Stomach (tissue), 8 donors: ENCODE measurements at regions not wholly inside any gene's neighbourhood (a gene's known extent, or its start where the extent isn't known, plus 50 kb on each side); places are given as distances from the start of the nearest gene placed in this dataset.

Experiments
- DNase-seq, 2 donors: peaks; one replicate each; pipeline versions ENCODE4 v3.0.0 to v3.0.0-alpha.2; 2013 to 2019
- H3K27ac ChIP-seq, 5 donors: fragments of 200-600 bp in 4 of 5; sonication (generic) in 4 of 5; one replicate each; pipeline ENCODE4 v1.5.1; 2013 to 2019; ENCODE audit warnings: mild to moderate bottlenecking in 1 of 5, moderate library complexity in 1 of 5
- H3K27me3 ChIP-seq, 3 donors: fragments of 200-600 bp; sonication (generic); one replicate each; pipeline ENCODE4 v1.5.1; 2017 to 2019; ENCODE audit warnings: mixed run types in 1 of 3
- H3K36me3 ChIP-seq, 4 donors: fragments of 200-600 bp; sonication (generic); 1 replicate in 3 of 4; 2 replicates in 1 of 4; pipeline ENCODE4 v1.5.1; 2016 to 2019
- H3K4me1 ChIP-seq, 4 donors: fragments of 200-600 bp; sonication (generic); one replicate each; pipeline ENCODE4 v1.5.1; 2016 to 2019
- H3K4me3 ChIP-seq, 4 donors: fragments of 200-600 bp; sonication (generic) in 3 of 4; one replicate each; pipeline ENCODE4 v1.5.1; 2016 to 2019; ENCODE audit warnings: mild to moderate bottlenecking in 1 of 4
- H3K9me3 ChIP-seq, 4 donors: fragments of 200-600 bp; sonication (generic); one replicate each; pipeline ENCODE4 v1.5.1; 2016 to 2019
- CTCF ChIP-seq, 7 experiments: fragments of 450-650 bp in 4 of 7; fragments of 200-600 bp in 3 of 7; sonication (generic) in 3 of 7; IDR thresholded peaks; one replicate each; pipeline ENCODE4 v1.5.1; 2016 to 2019; ENCODE audit warnings: antibody characterized with exemption in 7 of 7, control low read depth in 2 of 7, mild to moderate bottlenecking in 1 of 7
- EP300 ChIP-seq: sonication (generic); formaldehyde crosslinking; IDR thresholded peaks from one replicate; pipeline ENCODE4 v1.6.1; 2017; ENCODE audit warnings: antibody characterized with exemption
- POLR2A ChIP-seq, 4 donors: fragments of 450-650 bp; IDR thresholded peaks; one replicate each; pipeline ENCODE4 v1.6.1; 2016; ENCODE audit warnings: antibody characterized with exemption in 4 of 4, control low read depth in 2 of 4, mild to moderate bottlenecking in 1 of 4, moderate library complexity in 1 of 4
- POLR2AphosphoS5 ChIP-seq, 3 donors: sonication (generic); formaldehyde crosslinking; IDR thresholded peaks; one replicate each; pipeline ENCODE4 v1.6.1; 2016; ENCODE audit warnings: antibody characterized with exemption in 3 of 3
- WGBS, 5 donors: extraction: QIAGEN DNeasy Blood & Tissue Kit in 3 of 5; methylation state at CpG; one replicate each; pipeline versions ENCODE4 v1.1.5 to v1.1.7; 2013 to 2018; 5-methylcytosine and 5-hydroxymethylcytosine counted together
- intact Hi-C: fragments of 100-400 bp; cut with DNase I; formaldehyde crosslinking; loops from one replicate; pipeline ENCODE4 v1.15.1; 2023; ENCODE audit warnings: low total_unique reads
- donor health status: healthy with polysubstance abuse.
- donor health status: Bipolar disorder and iron deficiency.
- donor health status: healthy.

- Histone ChIP-seq H3K4me1 (no peaks in the 10 kb centered on the region), H3K27me3 (no peaks in the 10 kb centered on the region), H3K9me3 (peaks cover 0 to 6% (median 0%) of the 10 kb centered on the region in 4 donors), H3K36me3 (no peaks in the 10 kb centered on the region), H3K4me3 (no peak overlapping the region), H3K27ac (no peak overlapping the region)
- intact Hi-C loops, result no loop called here
- no peak for TF ChIP-seq EP300
- TF ChIP-seq CTCF (IDR thresholded peaks at IDR 0.05), result no peak
- no peak for TF ChIP-seq POLR2AphosphoS5 (IDR thresholded peaks at IDR 0.05)
- no peak for DNase-seq
Measured at GRCh38 chr6:8628063-8628462, 192.7 kb upstream of the SLC35B3 start.

GRCh38 chr6:8627085-8627861 is 191.9 kb upstream of the SLC35B3 start:
- Histone ChIP-seq H3K27me3 (no peaks in the 10 kb centered on the region), H3K4me3 (no peak overlapping the region), H3K9me3 (peaks cover 0 to 6% (median 0%) of the 10 kb centered on the region in 4 donors), H3K36me3 (no peaks in the 10 kb centered on the region), H3K27ac (no peak overlapping the region), H3K4me1 (no peaks in the 10 kb centered on the region)
- no peak for TF ChIP-seq EP300
- TF ChIP-seq POLR2A (IDR thresholded peaks at IDR 0.05), result no peak
- TF ChIP-seq POLR2AphosphoS5 (IDR thresholded peaks at IDR 0.05), result no peak
- TF ChIP-seq CTCF (IDR thresholded peaks at IDR 0.05), result no peak
- intact Hi-C loops, result no loop called here
- 82 to 95% (median 88%) methylated on average over 2 of the region's 2 CpGs for WGBS, 5 donors
- DNase-seq, result peak in 1 of 2 donors; percentile 6

GRCh38 chr6:8624665-8625064 is 189.3 kb upstream of the SLC35B3 start:
- intact Hi-C loops, result no loop called here
- DNase-seq, result no peak
- 91 to 98% (median 97%) methylated on average over 1 of the region's 1 CpG for WGBS, 5 donors

GRCh38 chr6:8623441-8623840 is 188.1 kb upstream of the SLC35B3 start:
- no peaks in the 10 kb centered on the region for H3K36me3 ChIP-seq
- H3K4me3 ChIP-seq, result no peak overlapping the region
- H3K27ac ChIP-seq, result no peak overlapping the region
- H3K4me1 ChIP-seq, result no peaks in the 10 kb centered on the region
- H3K27me3 ChIP-seq, result no peaks in the 10 kb centered on the region
- no peak for TF ChIP-seq POLR2A (IDR thresholded peaks at IDR 0.05)
- no peak for TF ChIP-seq POLR2AphosphoS5 (IDR thresholded peaks at IDR 0.05)
- no peak for TF ChIP-seq EP300
- no peak for TF ChIP-seq CTCF (IDR thresholded peaks at IDR 0.05)
- 79 to 85% (median 82%) methylated on average over 3 of the region's 3 CpGs for WGBS, 5 donors
- intact Hi-C loops, result no loop called here
- no peak for DNase-seq
- peaks cover 0 to 11% (median 3%) of the 10 kb centered on the region in 4 donors for H3K9me3 ChIP-seq

More at GRCh38 chr6:8624665-8625064, 189.3 kb upstream of the SLC35B3 start:
- Histone ChIP-seq H3K27ac (no peak overlapping the region), H3K4me1 (no peaks in the 10 kb centered on the region), H3K9me3 (no peaks in the 10 kb centered on the region), H3K4me3 (no peak overlapping the region), H3K36me3 (no peaks in the 10 kb centered on the region), H3K27me3 (no peaks in the 10 kb centered on the region)
- no peak for TF ChIP-seq CTCF (IDR thresholded peaks at IDR 0.05)
- TF ChIP-seq POLR2AphosphoS5 (IDR thresholded peaks at IDR 0.05), result no peak
- TF ChIP-seq EP300, result no peak
- no peak for TF ChIP-seq POLR2A (IDR thresholded peaks at IDR 0.05)
